DND-41 (cell line): ENCODE measurements at regions not wholly inside any gene's neighbourhood (a gene's known extent, or its start where the extent isn't known, plus 50 kb on each side); places are given as distances from the start of the nearest gene placed in this dataset.

Source experiments
- ATAC-seq: fragments of 200-7000 bp; cut with Tn5 transposase; 3 replicates; pipeline ENCODE4 v1.9.1; 2021; ENCODE audit warnings: low read depth; ENCODE audit not compliant: insufficient read depth
- DNase-seq: peaks from one replicate; pipeline ENCODE4 v3.0.0-alpha.2; 2020
- H2AFZ ChIP-seq: 2 replicates; pipeline ENCODE4 v1.6.0; 2012; ENCODE audit warnings: low read depth, low read length
- H3K27ac ChIP-seq: 2 replicates; pipeline ENCODE4 v1.5.1; 2012; ENCODE audit warnings: low read length, inconsistent platforms
- H3K27me3 ChIP-seq: fragments of 200-600 bp; sonication (generic); 2 replicates; pipeline ENCODE4 v1.6.0; 2012; ENCODE audit warnings: low read length, mild to moderate bottlenecking, inconsistent platforms; ENCODE audit not compliant: insufficient read depth, poor library complexity
- H3K36me3 ChIP-seq: 2 replicates; pipeline ENCODE4 v1.5.1; 2012; ENCODE audit warnings: low read length, inconsistent platforms; ENCODE audit not compliant: insufficient read depth
- H3K4me1 ChIP-seq: 2 replicates; pipeline ENCODE4 v1.5.1; 2012; ENCODE audit warnings: mild to moderate bottlenecking, low read length; ENCODE audit not compliant: insufficient read depth
- H3K4me2 ChIP-seq: 2 replicates; pipeline ENCODE4 v1.6.0; 2012; ENCODE audit warnings: mild to moderate bottlenecking, moderate library complexity, low read length, inconsistent platforms; ENCODE audit not compliant: insufficient read depth
- H3K4me3 ChIP-seq, 2 experiments: fragments of 200-600 bp in 1 of 2; shearing (Covaris generic) in 1 of 2; 2 replicates each; pipeline ENCODE4 v1.5.1; 2012 to 2016; ENCODE audit warnings: inconsistent platforms in 2 of 2, low read length in 2 of 2, mild to moderate bottlenecking in 2 of 2, low read depth in 1 of 2, moderate library complexity in 1 of 2
- H3K79me2 ChIP-seq: 2 replicates; pipeline ENCODE4 v1.6.0; 2012; ENCODE audit warnings: low read length, inconsistent platforms; ENCODE audit not compliant: insufficient read depth
- H3K9ac ChIP-seq: 2 replicates; pipeline ENCODE4 v1.6.0; 2012; ENCODE audit warnings: low read depth, mild to moderate bottlenecking, inconsistent platforms, low read length, moderate library complexity
- H3K9me3 ChIP-seq: 2 replicates; pipeline ENCODE4 v1.5.1; 2012; ENCODE audit warnings: low read length, moderate library complexity, mild to moderate bottlenecking, inconsistent platforms; ENCODE audit not compliant: insufficient read depth, severe bottlenecking
- H4K20me1 ChIP-seq: 2 replicates; pipeline ENCODE4 v1.6.0; 2012; ENCODE audit warnings: low read length; ENCODE audit not compliant: insufficient read depth
- EZH2 ChIP-seq: IDR thresholded peaks from 3 replicates; pipeline ENCODE4 v1.6.1; 2012; ENCODE audit warnings: borderline replicate concordance, low read depth, mild to moderate bottlenecking, moderate library complexity, low read length, inconsistent platforms; ENCODE audit not compliant: severe bottlenecking
- TF ChIP-seq, protein P1 (sequence below): IDR thresholded peaks from 2 replicates; pipeline ENCODE4 v1.5.1; 2012; ENCODE audit warnings: borderline replicate concordance, low read length, moderate library complexity, mild to moderate bottlenecking; ENCODE audit not compliant: poor library complexity, severe bottlenecking; ENCODE audit errors: extremely low read depth

DNA sequence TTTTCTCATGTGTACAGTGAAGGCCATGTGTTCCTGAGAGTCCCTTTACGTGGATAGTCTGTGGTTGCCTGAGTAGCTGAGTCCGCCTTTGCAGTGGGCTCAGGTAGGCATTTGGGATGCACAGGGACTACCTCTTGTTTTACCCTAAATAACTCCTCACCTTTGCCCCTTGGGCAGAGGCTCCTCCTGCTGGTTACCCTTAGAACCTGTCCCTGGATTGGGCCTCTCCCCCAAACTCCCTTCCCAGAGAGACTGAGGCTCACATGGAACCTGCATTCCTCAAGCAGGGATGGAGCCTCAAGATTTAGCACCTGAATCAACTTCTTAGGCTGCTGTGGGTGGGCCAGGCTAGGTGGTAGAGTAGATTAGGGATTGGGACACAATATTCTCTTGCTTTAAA lies 111.7 kb downstream of the FOXD2 start:
- Histone ChIP-seq H2AFZ (no peak overlapping the region), H3K9me3 (no peaks in the 10 kb centered on the region), H3K79me2 (no peaks in the 10 kb centered on the region), H3K27ac (no peak overlapping the region), H3K4me1 (no peaks in the 10 kb centered on the region), H4K20me1 (no peaks in the 10 kb centered on the region), H3K9ac (no peak overlapping the region), H3K27me3 (peaks cover 6% of the 10 kb centered on the region), H3K4me3 (no peak overlapping the region), H3K4me2 (no peak overlapping the region), H3K36me3 (no peaks in the 10 kb centered on the region)
- DNase-seq = no peak
- no peak for TF ChIP-seq EZH2
- TF ChIP-seq, protein P1, sequence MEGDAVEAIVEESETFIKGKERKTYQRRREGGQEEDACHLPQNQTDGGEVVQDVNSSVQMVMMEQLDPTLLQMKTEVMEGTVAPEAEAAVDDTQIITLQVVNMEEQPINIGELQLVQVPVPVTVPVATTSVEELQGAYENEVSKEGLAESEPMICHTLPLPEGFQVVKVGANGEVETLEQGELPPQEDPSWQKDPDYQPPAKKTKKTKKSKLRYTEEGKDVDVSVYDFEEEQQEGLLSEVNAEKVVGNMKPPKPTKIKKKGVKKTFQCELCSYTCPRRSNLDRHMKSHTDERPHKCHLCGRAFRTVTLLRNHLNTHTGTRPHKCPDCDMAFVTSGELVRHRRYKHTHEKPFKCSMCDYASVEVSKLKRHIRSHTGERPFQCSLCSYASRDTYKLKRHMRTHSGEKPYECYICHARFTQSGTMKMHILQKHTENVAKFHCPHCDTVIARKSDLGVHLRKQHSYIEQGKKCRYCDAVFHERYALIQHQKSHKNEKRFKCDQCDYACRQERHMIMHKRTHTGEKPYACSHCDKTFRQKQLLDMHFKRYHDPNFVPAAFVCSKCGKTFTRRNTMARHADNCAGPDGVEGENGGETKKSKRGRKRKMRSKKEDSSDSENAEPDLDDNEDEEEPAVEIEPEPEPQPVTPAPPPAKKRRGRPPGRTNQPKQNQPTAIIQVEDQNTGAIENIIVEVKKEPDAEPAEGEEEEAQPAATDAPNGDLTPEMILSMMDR = no peak
- no peak for ATAC-seq

DNA sequence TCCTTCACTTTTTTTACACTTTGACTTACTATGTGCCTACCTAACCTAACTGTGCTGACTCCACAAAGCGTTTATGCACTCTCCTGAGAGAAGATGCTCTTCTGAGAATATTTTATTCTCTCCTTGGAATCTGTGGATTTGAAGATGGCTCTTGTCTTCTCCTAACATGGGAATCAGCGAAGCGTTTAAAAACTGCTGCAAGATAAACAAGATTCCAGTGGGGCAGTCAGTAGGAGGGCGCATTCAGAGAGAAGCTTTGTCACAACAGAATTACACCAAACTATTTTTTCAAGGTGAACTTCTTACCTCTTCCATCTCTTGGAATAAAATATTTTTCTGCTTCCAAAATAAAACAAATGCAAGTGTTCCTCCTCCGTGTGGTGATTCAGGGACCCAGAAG lies 113.1 kb downstream of the FOXD2 start:
- ATAC-seq = no peak
- peaks cover 8% of the 10 kb centered on the region for H3K27me3 ChIP-seq
- no peak overlapping the region for H2AFZ ChIP-seq

DNA sequence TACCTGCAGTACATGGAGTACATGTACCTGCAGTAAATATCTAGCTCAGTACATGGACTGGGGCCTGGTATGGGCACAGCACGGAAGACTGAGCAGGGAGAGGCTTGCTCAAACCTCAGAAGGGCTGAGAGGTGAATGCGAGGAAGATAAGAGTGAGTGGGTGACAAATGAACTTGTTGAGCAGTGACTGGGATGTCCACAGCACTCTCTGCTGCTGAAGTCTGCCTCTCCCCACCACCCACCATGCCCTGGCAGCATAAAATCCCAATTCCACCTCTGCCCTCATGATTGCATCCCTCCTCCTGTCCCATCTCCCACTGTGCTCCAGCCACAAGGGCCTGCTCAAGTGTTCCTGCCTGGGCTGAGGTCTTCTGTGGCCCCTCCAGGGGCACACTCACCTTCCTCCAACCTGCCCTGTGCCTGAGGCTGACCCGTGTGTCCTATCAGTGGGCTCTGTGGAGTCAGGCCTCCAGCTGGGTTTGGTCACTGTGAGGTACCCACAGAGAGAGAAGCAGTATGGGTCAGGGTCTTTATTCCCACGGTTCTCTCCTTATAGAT lies 114.2 kb downstream of the FOXD2 start:
- H4K20me1 ChIP-seq = no peaks in the 10 kb centered on the region
- no peak for TF ChIP-seq EZH2
- TF ChIP-seq, protein P1 = no peak
- no peaks in the 10 kb centered on the region for H3K4me1 ChIP-seq
- no peaks in the 10 kb centered on the region for H3K9me3 ChIP-seq
- no peak overlapping the region for H3K27ac ChIP-seq
- no peak overlapping the region for H3K4me2 ChIP-seq
- no peak overlapping the region for H3K9ac ChIP-seq
- ATAC-seq (no peak), DNase-seq (no peak)
- no peaks in the 10 kb centered on the region for H3K79me2 ChIP-seq
- peaks cover 8% of the 10 kb centered on the region for H3K27me3 ChIP-seq
- H2AFZ ChIP-seq = no peak overlapping the region
- H3K4me3 ChIP-seq = no peak overlapping the region
- H3K36me3 ChIP-seq = no peaks in the 10 kb centered on the region

More for the DNA sequence above, 113.1 kb downstream of the FOXD2 start:
- Histone ChIP-seq H3K9me3 (no peaks in the 10 kb centered on the region), H4K20me1 (no peaks in the 10 kb centered on the region), H3K4me2 (no peak overlapping the region), H3K9ac (no peak overlapping the region), H3K4me1 (no peaks in the 10 kb centered on the region), H3K27ac (no peak overlapping the region), H3K4me3 (no peak overlapping the region), H3K79me2 (no peaks in the 10 kb centered on the region), H3K36me3 (no peaks in the 10 kb centered on the region)
- TF ChIP-seq EZH2 = no peak
- TF ChIP-seq, protein P1 = no peak
- no peak for DNase-seq

DNA sequence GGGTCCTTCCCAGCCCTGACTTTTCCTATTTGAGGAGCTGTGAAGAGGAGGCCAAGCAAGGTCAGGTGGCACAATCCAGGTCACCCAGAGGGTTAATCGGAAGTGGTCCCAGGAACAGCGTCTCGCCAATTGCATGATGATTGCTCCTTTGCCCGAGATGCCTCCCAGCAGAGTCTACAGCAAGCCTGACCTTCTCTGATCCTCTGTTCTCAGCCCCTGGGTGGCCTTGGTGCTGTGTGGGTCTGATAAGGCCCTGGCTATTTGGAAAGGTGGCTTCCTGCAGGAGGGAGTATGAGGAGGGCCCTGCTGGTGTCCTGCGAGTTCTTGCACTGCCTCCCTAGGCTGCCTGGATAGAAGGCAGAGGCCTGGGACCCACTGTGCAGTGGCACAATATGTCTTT lies 116.2 kb downstream of the FOXD2 start:
- H3K9ac ChIP-seq = no peak overlapping the region
- no peak for DNase-seq
- ATAC-seq = no peak
- H3K27ac ChIP-seq = no peak overlapping the region
- no peak overlapping the region for H3K4me2 ChIP-seq
- no peak overlapping the region for H2AFZ ChIP-seq
- H3K4me1 ChIP-seq = no peaks in the 10 kb centered on the region
- H3K4me3 ChIP-seq = no peak overlapping the region
- no peaks in the 10 kb centered on the region for H3K9me3 ChIP-seq
- no peak for TF ChIP-seq EZH2
- TF ChIP-seq, protein P1 = no peak
- H3K27me3 ChIP-seq = peaks cover 12% of the 10 kb centered on the region
- H3K36me3 ChIP-seq = no peaks in the 10 kb centered on the region
- H3K79me2 ChIP-seq = no peaks in the 10 kb centered on the region
- H4K20me1 ChIP-seq = no peaks in the 10 kb centered on the region
